NCI-H2107 treated with DMSO at 0.1 percent for 48 hours (cell line): ENCODE measurements at regions not wholly inside any gene's neighbourhood (a gene's known extent, or its start where the extent isn't known, plus 50 kb on each side); places are given as distances from the start of the nearest gene placed in this dataset.

ENCODE experiments used
- DNase-seq: peaks from one replicate; lab custom pipeline; 2025; ENCODE audit not compliant: unreplicated experiment; lab: John Stamatoyannopoulos, UW

GRCh38 chr5:56465769-56466135, 232.6 kb upstream of the ANKRD55 start:
- no peak for DNase-seq

GRCh38 chr5:56464935-56465768, 232.0 kb upstream of the ANKRD55 start:
- DNase-seq: no peak

DNA sequence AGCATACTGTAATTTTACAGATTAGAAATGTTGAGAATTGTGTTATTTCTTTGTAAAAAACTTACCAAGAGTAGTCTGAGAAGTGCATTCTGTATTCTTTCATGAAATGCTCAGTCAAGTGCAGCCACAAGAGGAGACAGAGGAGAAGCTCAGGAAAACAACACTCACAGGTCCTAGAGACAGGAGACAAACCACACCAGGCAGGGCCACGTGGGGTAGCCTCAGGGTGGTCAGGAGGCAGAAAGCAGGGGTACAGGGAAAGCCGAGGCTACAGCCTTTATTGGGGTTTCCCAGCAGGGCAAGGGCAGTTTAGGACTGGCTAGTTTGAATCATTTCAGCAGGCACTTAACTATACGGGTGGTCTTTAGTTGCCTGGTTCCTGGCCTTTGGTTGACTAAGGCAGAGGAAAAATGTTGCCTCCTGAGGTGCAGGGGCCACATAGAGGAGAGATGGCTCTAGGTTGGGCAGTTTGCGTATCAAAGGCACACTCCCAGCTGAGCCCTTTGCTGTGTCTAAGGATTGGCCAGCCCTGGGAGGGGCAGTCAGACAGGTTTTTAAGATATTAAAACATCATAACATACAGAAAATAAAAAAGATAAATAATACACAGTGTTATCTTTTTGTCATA, 230.9 kb upstream of the ANKRD55 start:
- DNase-seq: no peak

DNA sequence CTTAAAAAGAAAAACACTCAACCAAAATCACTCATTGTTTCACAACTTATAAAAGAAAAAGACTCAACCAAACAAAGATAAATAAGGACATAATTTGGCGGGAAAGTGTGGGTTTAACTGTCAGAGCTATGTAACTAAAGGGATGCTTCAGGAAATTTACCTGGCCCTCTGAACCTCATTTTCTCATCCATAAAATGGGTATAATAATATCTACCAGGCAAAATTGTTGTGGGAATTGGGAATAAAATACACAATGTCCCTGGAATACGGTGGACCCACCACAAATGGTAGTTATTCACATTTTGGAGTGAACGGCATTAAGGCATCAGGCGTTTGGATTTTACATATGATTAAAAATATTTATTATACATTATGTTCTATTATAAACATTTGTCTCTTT, 228.5 kb upstream of the ANKRD55 start:
- no peak for DNase-seq

- no peak for DNase-seq
Observed at GRCh38 chr5:56460681-56461191, 227.6 kb upstream of the ANKRD55 start.

DNA sequence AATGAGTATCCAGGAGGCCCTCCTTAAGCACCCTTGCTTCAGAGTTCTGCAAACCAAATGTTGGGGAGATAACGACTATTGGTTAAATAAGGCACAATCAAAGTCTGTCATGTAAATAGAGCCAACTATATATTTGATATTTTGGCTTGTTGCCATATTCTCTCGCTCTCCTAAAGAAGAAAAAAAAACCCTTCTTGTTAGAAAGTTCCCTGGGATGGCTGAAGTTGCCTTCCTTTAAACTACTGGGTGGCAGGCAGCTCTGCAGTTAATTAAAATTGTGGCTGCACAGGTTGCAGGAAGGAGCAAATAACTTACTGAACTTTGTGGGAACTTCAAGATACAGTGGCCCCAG, 227.0 kb upstream of the ANKRD55 start:
- DNase-seq: no peak

DNA sequence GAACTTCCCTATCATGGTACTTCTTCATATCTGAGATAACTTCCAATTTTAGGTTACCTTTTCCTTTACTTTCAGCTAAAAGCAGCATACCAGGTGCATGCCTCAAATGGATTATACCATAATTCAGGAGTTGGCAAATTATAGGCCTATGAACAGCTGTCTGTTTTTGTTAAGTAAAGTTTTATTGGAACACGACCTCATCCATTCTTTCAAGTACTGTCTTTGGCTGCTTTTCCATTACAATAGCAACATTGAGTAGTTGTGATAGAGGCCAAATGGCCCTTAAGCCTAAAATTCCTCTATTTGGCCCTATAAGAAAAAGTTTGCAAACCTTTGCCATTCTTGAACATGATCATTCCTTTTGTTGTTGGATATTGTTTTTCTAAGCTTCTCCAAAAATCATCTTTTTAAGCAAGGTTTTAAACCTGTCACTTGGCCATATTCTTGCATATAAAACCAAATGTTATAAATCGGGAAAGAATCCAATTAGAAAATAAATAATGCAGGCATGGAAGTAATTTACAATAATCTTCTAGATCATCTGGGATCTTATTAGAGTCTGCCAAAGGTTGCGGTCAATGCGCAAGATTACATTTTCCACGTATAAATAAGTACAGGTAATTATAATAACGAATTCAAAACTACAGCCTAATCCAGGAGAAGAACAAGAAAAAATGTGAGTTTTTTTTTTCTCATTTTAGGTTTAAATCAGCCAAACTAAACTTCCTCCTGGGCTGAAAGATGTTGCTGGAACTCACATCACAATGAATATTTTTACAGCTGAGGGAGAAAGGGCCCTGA, 226.5 kb upstream of the ANKRD55 start:
- DNase-seq: no peak

DNA sequence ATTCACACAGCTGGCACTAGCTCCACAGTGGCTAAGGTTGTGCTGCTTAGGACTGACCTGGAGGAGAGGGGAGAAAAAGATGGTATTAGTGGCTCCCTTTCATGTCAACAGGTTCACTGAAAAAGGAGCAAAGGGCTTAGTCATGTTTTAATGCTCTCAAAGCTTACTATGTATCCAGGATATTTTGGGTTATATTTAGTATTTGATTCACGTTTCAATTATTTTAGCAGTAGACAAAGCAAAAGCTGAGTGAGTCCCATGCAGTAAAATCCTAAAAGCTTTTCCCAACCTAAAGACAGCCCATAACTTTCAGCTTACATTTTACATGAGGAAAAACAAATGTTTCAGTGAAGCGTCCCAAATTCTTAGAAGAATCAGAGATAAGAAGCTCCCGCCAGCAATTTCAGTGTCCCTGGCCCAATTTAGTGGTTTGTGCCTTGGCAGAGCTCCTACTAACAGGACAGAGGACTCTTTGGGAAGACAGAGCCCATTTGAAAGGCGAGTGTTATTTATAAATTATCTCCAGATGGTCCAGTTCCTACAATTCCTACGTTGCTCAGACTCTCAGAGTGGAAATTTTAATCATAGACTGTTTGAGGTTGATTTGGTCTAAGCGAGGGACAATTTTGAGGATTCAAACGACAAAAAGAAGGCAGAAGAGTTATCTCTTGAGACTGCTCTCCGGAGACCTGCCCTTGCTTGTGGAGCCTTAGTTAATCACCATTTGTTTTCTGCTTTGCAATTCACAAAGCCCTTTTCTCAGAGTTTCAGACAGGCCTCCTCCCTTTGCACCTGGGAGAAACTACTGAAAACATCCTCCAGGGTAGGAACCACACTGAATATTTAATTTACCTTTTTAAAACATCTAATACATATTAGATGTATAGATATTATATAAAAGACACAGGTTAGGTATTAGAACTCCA, 225.0 kb upstream of the ANKRD55 start:
- DNase-seq: no peak

- DNase-seq: no peak
Observed at GRCh38 chr5:56456002-56456401, 222.9 kb upstream of the ANKRD55 start.

GRCh38 chr5:56455417-56455816, 222.3 kb upstream of the ANKRD55 start:
- DNase-seq: no peak

- no peak for DNase-seq
Observed at GRCh38 chr5:56454219-56454862, 221.2 kb upstream of the ANKRD55 start.

DNA sequence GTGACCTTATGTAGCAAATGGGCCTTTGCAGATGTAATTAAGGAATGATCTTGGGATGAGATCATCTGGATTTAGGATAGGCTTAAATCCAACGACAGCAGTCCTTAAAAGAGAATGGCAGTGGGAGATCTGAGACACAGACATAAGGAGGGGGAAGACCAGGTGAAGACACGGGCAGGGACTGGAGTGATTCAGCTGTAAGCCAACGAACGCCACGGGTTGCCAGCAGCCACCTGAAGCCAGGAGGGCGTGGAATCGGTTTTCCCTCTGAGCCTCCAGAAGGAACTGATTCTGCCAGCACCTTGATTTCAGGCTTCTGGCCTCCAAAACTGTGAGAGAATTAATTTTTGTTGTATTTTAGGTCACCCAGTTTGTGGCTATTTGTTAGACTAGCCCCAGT, 218.6 kb upstream of the ANKRD55 start:
- no peak for DNase-seq

DNA sequence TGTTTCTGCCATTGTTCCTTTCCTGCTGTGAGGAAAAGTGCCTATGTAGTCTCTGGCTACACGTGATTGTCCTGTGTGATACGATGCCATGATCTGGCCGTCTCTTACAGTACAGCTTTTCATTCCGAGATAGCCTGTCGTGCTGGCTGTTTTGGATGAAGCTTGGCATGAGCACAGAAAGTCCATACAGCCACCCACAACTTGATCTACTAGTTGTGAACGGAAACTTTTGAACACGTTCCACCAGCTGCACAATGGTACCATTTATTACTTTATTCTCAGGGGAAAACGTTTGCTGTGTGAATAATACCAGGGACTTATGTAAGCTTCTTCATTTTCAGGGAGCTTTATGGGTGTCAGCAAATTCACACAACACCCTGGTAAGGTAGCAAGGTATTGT, 217.6 kb upstream of the ANKRD55 start:
- DNase-seq: no peak

GRCh38 chr5:56449071-56449640, 216.0 kb upstream of the ANKRD55 start:
- no peak for DNase-seq

GRCh38 chr5:56447656-56448055, 214.5 kb upstream of the ANKRD55 start:
- no peak for DNase-seq

DNA sequence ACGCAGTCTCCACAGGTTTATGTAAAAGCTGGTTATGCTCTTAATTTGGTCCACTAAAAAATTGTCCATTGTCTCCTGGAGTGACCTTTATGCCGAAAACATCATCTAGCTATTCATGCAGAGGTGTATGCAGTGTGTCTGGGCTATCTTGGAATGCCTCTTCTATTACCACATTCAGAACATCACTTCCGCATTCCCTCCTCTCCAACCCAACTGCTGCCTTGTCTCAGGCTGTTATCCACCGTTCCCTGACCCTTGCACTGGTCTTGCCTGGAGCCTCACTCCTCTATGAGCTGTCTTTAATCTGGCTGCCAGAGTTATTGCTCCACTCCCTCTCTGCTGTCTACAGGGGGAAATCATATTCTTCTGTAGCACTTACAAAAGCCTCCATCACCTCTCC, 214.1 kb upstream of the ANKRD55 start:
- DNase-seq: no peak

- no peak for DNase-seq
Observed at GRCh38 chr5:56446728-56447127, 213.6 kb upstream of the ANKRD55 start.

DNA sequence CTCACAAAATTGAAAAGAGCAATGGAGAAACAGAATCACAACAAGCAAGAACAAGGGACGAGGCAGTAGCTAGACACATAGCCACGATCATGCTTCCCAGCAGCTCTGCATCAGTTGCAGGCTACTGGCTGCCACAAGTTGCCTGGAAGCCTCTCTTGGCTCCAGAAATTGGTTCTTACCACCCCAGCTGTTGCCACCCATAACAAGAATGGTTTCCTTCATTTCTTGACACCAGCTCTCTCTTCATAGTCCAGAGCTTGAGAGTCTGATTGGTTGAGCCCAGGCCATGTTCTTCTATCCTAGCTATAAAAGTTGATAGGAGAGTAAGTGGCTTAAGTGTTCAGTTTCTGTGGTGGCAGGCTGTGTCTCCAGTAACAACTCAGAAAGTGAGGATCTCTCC, 210.7 kb upstream of the ANKRD55 start:
- DNase-seq: no peak

DNA sequence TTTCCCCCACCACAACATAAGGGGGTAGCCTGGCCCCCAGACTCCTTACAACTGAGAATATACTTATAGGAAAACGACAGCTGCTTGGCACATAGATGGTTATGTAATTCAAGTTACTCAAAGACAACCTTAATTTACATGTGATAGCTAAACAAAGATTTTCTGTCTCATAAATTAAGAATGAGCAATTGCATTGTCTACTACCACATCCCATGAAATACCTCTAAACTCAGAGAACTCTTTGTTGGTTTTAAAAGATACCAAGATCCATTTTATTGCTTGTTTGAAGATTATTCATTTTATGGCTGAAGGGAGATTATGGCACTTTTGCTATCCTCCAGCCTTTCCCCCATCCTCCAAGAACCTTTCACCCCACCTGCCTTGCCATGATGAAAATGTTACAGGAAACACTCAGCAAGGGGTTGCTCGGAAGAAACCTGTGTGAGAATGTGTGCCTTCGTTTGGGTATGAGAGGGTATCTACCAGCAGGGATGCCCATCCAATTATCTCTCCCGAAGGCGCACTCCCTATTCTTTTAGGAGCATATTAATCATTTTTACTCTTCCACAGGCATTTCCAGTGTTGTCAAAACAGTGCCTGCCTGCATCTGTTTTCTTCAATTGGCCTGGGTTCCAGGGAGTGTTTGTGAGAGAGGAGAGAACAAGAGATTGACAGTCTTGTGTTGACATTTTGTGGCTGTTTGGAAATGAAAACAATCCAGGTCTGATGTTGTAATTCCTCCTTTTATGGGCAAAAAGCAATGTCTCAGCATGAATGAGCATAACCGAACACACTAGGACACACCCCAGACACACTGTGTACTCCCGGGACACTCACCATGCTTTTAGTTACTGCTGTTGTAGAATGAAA, 208.0 kb upstream of the ANKRD55 start:
- DNase-seq: no peak
